Coronary artery (tissue), 2 donors: ENCODE measurements at regions not wholly inside any gene's neighbourhood (a gene's known extent, or its start where the extent isn't known, plus 50 kb on each side); places are given as distances from the start of the nearest gene placed in this dataset.

Source experiments
- DNase-seq: peaks from one replicate; pipeline ENCODE4 v3.0.0-alpha.2; 2017; ENCODE audit warnings: low spot score
- H3K27ac ChIP-seq, 2 donors: fragments of 200-600 bp; sonication (generic); one replicate each; pipeline ENCODE4 v1.5.1; 2016 to 2019
- H3K4me3 ChIP-seq: fragments of 200-600 bp; sonication (generic); 2 replicates; pipeline ENCODE4 v1.5.1; 2016; ENCODE audit warnings: mild to moderate bottlenecking, moderate library complexity
- CTCF ChIP-seq: fragments of 200-600 bp; sonication (generic); IDR thresholded peaks from one replicate; pipeline ENCODE4 v1.5.1; 2019; ENCODE audit warnings: antibody characterized with exemption

GRCh38 chr7:121544238-121544637 is 148.1 kb upstream of the FAM3C start:
- Histone ChIP-seq H3K27ac (no peak overlapping the region), H3K4me3 (no peak overlapping the region)
- TF ChIP-seq CTCF, result no peak

GRCh38 chr7:121541457-121541856 is 145.3 kb upstream of the FAM3C start:
- Histone ChIP-seq H3K4me3 (no peak overlapping the region), H3K27ac (no peak overlapping the region)
- DNase-seq, result no peak
- no peak for TF ChIP-seq CTCF

More at GRCh38 chr7:121544238-121544637, 148.1 kb upstream of the FAM3C start:
- DNase-seq, result no peak

GRCh38 chr7:121540138-121540537 is 144.0 kb upstream of the FAM3C start:
- DNase-seq, result no peak
- no peak overlapping the region for H3K27ac ChIP-seq
- no peak overlapping the region for H3K4me3 ChIP-seq
- no peak for TF ChIP-seq CTCF

GRCh38 chr7:121537031-121537430 is 140.9 kb upstream of the FAM3C start:
- Histone ChIP-seq H3K4me3 (no peak overlapping the region), H3K27ac (no peak overlapping the region)
- no peak for TF ChIP-seq CTCF
- no peak for DNase-seq

- H3K27ac ChIP-seq, result no peak overlapping the region
- TF ChIP-seq CTCF, result no peak
- DNase-seq, result no peak
- H3K4me3 ChIP-seq, result no peak overlapping the region
Measured at GRCh38 chr7:121531175-121532070, 135.3 kb upstream of the FAM3C start.

- Histone ChIP-seq H3K4me3 (no peak overlapping the region), H3K27ac (no peak overlapping the region)
- DNase-seq, result no peak
- TF ChIP-seq CTCF, result no peak
Measured at GRCh38 chr7:121530227-121531174, 134.4 kb upstream of the FAM3C start.
